HG02885 (cell line): ENCODE measurements at regions not wholly inside any gene's neighbourhood (a gene's known extent, or its start where the extent isn't known, plus 50 kb on each side); places are given as distances from the start of the nearest gene placed in this dataset.
"Not testable (repeated sequence)": the region's sequence is repeated elsewhere in the genome, so short reads cannot be mapped to it uniquely, and the experiment has no call there.

Experiments used
- ATAC-seq: cut with Tn5 transposase; IDR thresholded peaks from one replicate; pipeline ENCODE4 v1.9.1; 2021; ENCODE audit warnings: mild to moderate bottlenecking; ENCODE audit not compliant: unreplicated experiment, poor library complexity

- no peak for ATAC-seq
Observed at GRCh38 chr18:73199151-73199550, 331.4 kb upstream of the NETO1 start.

- no peak for ATAC-seq
Observed at GRCh38 chr18:73189718-73190117, 321.9 kb upstream of the NETO1 start.

- ATAC-seq = no peak
Observed at GRCh38 chr18:73168236-73168635, 300.4 kb upstream of the NETO1 start.

- no peak for ATAC-seq
Observed at GRCh38 chr18:73164430-73164829, 296.6 kb upstream of the NETO1 start.

GRCh38 chr18:73163236-73163635 lies 295.4 kb upstream of the NETO1 start:
- ATAC-seq = no peak

- no peak for ATAC-seq
Observed at GRCh38 chr18:73156117-73156516, 288.3 kb upstream of the NETO1 start.

- ATAC-seq = no peak
Observed at GRCh38 chr18:73153271-73153670, 285.5 kb upstream of the NETO1 start.

- ATAC-seq = no peak
Observed at GRCh38 chr18:73151086-73151485, 283.3 kb upstream of the NETO1 start.

- ATAC-seq = no peak
Observed at GRCh38 chr18:73150199-73150598, 282.4 kb upstream of the NETO1 start.

- no peak for ATAC-seq
Observed at GRCh38 chr18:73147590-73147989, 279.8 kb upstream of the NETO1 start.

- ATAC-seq = no peak
Observed at GRCh38 chr18:73144030-73144429, 276.2 kb upstream of the NETO1 start.

GRCh38 chr18:73136134-73136533 lies 268.3 kb upstream of the NETO1 start:
- ATAC-seq = no peak

GRCh38 chr18:73124175-73124574 lies 256.4 kb upstream of the NETO1 start:
- ATAC-seq = no peak

GRCh38 chr18:73121207-73121606 lies 253.4 kb upstream of the NETO1 start:
- ATAC-seq = no peak

- ATAC-seq = no peak
Observed at GRCh38 chr18:73120626-73121025, 252.8 kb upstream of the NETO1 start.

GRCh38 chr18:73119574-73119973 lies 251.8 kb upstream of the NETO1 start:
- no peak for ATAC-seq

GRCh38 chr18:73118121-73118816 lies 250.5 kb upstream of the NETO1 start:
- no peak for ATAC-seq

- ATAC-seq = no peak
Observed at GRCh38 chr18:73110307-73110706, 242.5 kb upstream of the NETO1 start.

- ATAC-seq = no peak
Observed at GRCh38 chr18:73101977-73102376, 234.2 kb upstream of the NETO1 start.

GRCh38 chr18:73101491-73101890 lies 233.7 kb upstream of the NETO1 start:
- not testable (repeated sequence) for ATAC-seq

- no peak for ATAC-seq
Observed at GRCh38 chr18:73099759-73100158, 232.0 kb upstream of the NETO1 start.

GRCh38 chr18:73093687-73094250 lies 226.0 kb upstream of the NETO1 start:
- no peak for ATAC-seq
